ENCODE measurements at regions not wholly inside any gene's neighbourhood (a gene's known extent, or its start where the extent isn't known, plus 50 kb on each side); places are given as distances from the start of the nearest gene placed in this dataset.

GRCh38 chr17:15090533-15090932 is 174.6 kb downstream of the PMP22 start:
- Mint-ChIP-seq H3K4me1 (no peaks in the 10 kb centered on the region), H3K27ac (no peak overlapping the region), H3K4me3 (no peak overlapping the region), H3K9me3 (no peaks in the 10 kb centered on the region), H3K27me3 (peaks cover 25% of the 10 kb centered on the region)
- DNase-seq (no peak), ATAC-seq (no peak)

GRCh38 chr17:15087946-15088345 is 177.2 kb downstream of the PMP22 start:
- Mint-ChIP-seq H3K27ac (no peak overlapping the region), H3K9me3 (no peaks in the 10 kb centered on the region), H3K27me3 (peaks cover 7% of the 10 kb centered on the region), H3K4me1 (no peaks in the 10 kb centered on the region), H3K4me3 (no peak overlapping the region)
- no peak for DNase-seq
- ATAC-seq = no peak

GRCh38 chr17:15086776-15087295 is 178.3 kb downstream of the PMP22 start:
- DNase-seq (no peak), ATAC-seq (no peak)
- no peaks in the 10 kb centered on the region for H3K4me1 Mint-ChIP-seq
- peaks cover 7% of the 10 kb centered on the region for H3K27me3 Mint-ChIP-seq
- H3K27ac Mint-ChIP-seq = no peak overlapping the region
- no peak overlapping the region for H3K4me3 Mint-ChIP-seq
- no peaks in the 10 kb centered on the region for H3K9me3 Mint-ChIP-seq

GRCh38 chr17:15085890-15086677 is 179.0 kb downstream of the PMP22 start:
- peaks cover 7% of the 10 kb centered on the region for H3K27me3 Mint-ChIP-seq
- DNase-seq = no peak
- H3K27ac Mint-ChIP-seq = no peak overlapping the region
- no peaks in the 10 kb centered on the region for H3K9me3 Mint-ChIP-seq
- no peaks in the 10 kb centered on the region for H3K4me1 Mint-ChIP-seq
- no peak overlapping the region for H3K4me3 Mint-ChIP-seq
- ATAC-seq = no peak

- Mint-ChIP-seq H3K27me3 (peaks cover 7% of the 10 kb centered on the region), H3K4me3 (no peak overlapping the region), H3K27ac (no peak overlapping the region), H3K9me3 (no peaks in the 10 kb centered on the region), H3K4me1 (no peaks in the 10 kb centered on the region)
- no peak for ATAC-seq
- DNase-seq = no peak
Measured at GRCh38 chr17:15083225-15083624, 181.9 kb downstream of the PMP22 start.

GRCh38 chr17:15081008-15081407 is 184.1 kb downstream of the PMP22 start:
- H3K4me1 Mint-ChIP-seq = no peaks in the 10 kb centered on the region
- no peak overlapping the region for H3K4me3 Mint-ChIP-seq
- ATAC-seq (no peak), DNase-seq (no peak)
- peaks cover 2% of the 10 kb centered on the region for H3K27me3 Mint-ChIP-seq
- no peaks in the 10 kb centered on the region for H3K9me3 Mint-ChIP-seq
- H3K27ac Mint-ChIP-seq = no peak overlapping the region

GRCh38 chr17:15078570-15078969 is 186.6 kb downstream of the PMP22 start:
- H3K4me3 Mint-ChIP-seq = no peak overlapping the region
- no peaks in the 10 kb centered on the region for H3K27me3 Mint-ChIP-seq
- DNase-seq (no peak), ATAC-seq (no peak)
- no peaks in the 10 kb centered on the region for H3K4me1 Mint-ChIP-seq
- H3K27ac Mint-ChIP-seq = no peak overlapping the region
- H3K9me3 Mint-ChIP-seq = no peaks in the 10 kb centered on the region

GRCh38 chr17:15076991-15077663 is 188.0 kb downstream of the PMP22 start:
- no peak overlapping the region for H3K27ac Mint-ChIP-seq
- no peaks in the 10 kb centered on the region for H3K4me1 Mint-ChIP-seq
- no peak overlapping the region for H3K4me3 Mint-ChIP-seq

GRCh38 chr17:15051933-15052332 is 213.2 kb downstream of the PMP22 start:
- peaks cover 27% of the 10 kb centered on the region for H3K27me3 Mint-ChIP-seq

More at GRCh38 chr17:15076991-15077663, 188.0 kb downstream of the PMP22 start:
- DNase-seq (no peak), ATAC-seq (no peak)
- Mint-ChIP-seq H3K9me3 (no peaks in the 10 kb centered on the region), H3K27me3 (no peaks in the 10 kb centered on the region)

GRCh38 chr17:15049795-15050160 is 215.3 kb downstream of the PMP22 start:
- Mint-ChIP-seq H3K27me3 (peaks cover 27% of the 10 kb centered on the region), H3K27ac (no peak overlapping the region), H3K4me1 (no peaks in the 10 kb centered on the region), H3K9me3 (no peaks in the 10 kb centered on the region), H3K4me3 (no peak overlapping the region)
- ATAC-seq = no peak
- no peak for DNase-seq

More at GRCh38 chr17:15051933-15052332, 213.2 kb downstream of the PMP22 start:
- Mint-ChIP-seq H3K27ac (no peak overlapping the region), H3K4me1 (no peaks in the 10 kb centered on the region), H3K9me3 (no peaks in the 10 kb centered on the region), H3K4me3 (no peak overlapping the region)
- ATAC-seq (no peak), DNase-seq (no peak)

GRCh38 chr17:15048933-15049794 is 216.0 kb downstream of the PMP22 start:
- Mint-ChIP-seq H3K4me3 (no peak overlapping the region), H3K27me3 (peaks cover 27% of the 10 kb centered on the region), H3K9me3 (no peaks in the 10 kb centered on the region), H3K27ac (no peak overlapping the region), H3K4me1 (no peaks in the 10 kb centered on the region)
- no peak for DNase-seq
- ATAC-seq = no peak

GRCh38 chr17:15048381-15048780 is 216.7 kb downstream of the PMP22 start:
- no peak for DNase-seq
- no peak for ATAC-seq
- Mint-ChIP-seq H3K27me3 (peaks cover 27% of the 10 kb centered on the region), H3K4me1 (no peaks in the 10 kb centered on the region), H3K4me3 (no peak overlapping the region), H3K9me3 (no peaks in the 10 kb centered on the region), H3K27ac (no peak overlapping the region)

- DNase-seq = no peak
- no peak for ATAC-seq
- Mint-ChIP-seq H3K27me3 (no peaks in the 10 kb centered on the region), H3K4me1 (no peaks in the 10 kb centered on the region), H3K4me3 (no peak overlapping the region), H3K27ac (no peak overlapping the region), H3K9me3 (no peaks in the 10 kb centered on the region)
Measured at GRCh38 chr17:15042311-15042710, 222.8 kb downstream of the PMP22 start.

- H3K4me1 Mint-ChIP-seq = no peaks in the 10 kb centered on the region
- no peak overlapping the region for H3K27ac Mint-ChIP-seq
- no peaks in the 10 kb centered on the region for H3K27me3 Mint-ChIP-seq
- ATAC-seq (no peak), DNase-seq (no peak)
- H3K4me3 Mint-ChIP-seq = no peak overlapping the region
- H3K9me3 Mint-ChIP-seq = no peaks in the 10 kb centered on the region
Measured at GRCh38 chr17:15039366-15039765, 225.8 kb downstream of the PMP22 start.

GRCh38 chr17:15038656-15039055 is 226.5 kb downstream of the PMP22 start:
- no peaks in the 10 kb centered on the region for H3K4me1 Mint-ChIP-seq
- no peaks in the 10 kb centered on the region for H3K27me3 Mint-ChIP-seq
- DNase-seq (no peak), ATAC-seq (no peak)
- H3K27ac Mint-ChIP-seq = no peak overlapping the region
- H3K9me3 Mint-ChIP-seq = no peaks in the 10 kb centered on the region
- H3K4me3 Mint-ChIP-seq = no peak overlapping the region

GRCh38 chr17:15036238-15036637 is 228.9 kb downstream of the PMP22 start:
- no peaks in the 10 kb centered on the region for H3K4me1 Mint-ChIP-seq
- ATAC-seq (no peak), DNase-seq (no peak)
- H3K27me3 Mint-ChIP-seq = no peaks in the 10 kb centered on the region
- no peak overlapping the region for H3K27ac Mint-ChIP-seq
- no peak overlapping the region for H3K4me3 Mint-ChIP-seq
- no peaks in the 10 kb centered on the region for H3K9me3 Mint-ChIP-seq

Data from stimulated activated naive CD8-positive, alpha-beta T cell treated with anti-CD3 and anti-CD28 coated beads, Interleukin-15, amount 100 ng/mL, for 72 hours (primary cell).